GM12875 (cell line): ENCODE measurements at regions not wholly inside any gene's neighbourhood (a gene's known extent, or its start where the extent isn't known, plus 50 kb on each side); places are given as distances from the start of the nearest gene placed in this dataset.

Experiments used
- H3K4me3 ChIP-seq: one replicate; pipeline ENCODE4 v1.5.1; 2011; ENCODE audit warnings: low read depth, low read length, control low read depth
- CTCF ChIP-seq: IDR thresholded peaks from 2 replicates; pipeline ENCODE4 v1.5.1; 2011; ENCODE audit warnings: low read depth, mild to moderate bottlenecking, control low read depth, inconsistent platforms, low read length, moderate library complexity, borderline replicate concordance; ENCODE audit not compliant: insufficient read depth

- TF ChIP-seq CTCF: no peak
Observed at GRCh38 chr1:60963167-60963940, 119.0 kb upstream of the NFIA start.

GRCh38 chr1:60960891-60961461 is 121.4 kb upstream of the NFIA start:
- TF ChIP-seq CTCF: no peak
- no peak overlapping the region for H3K4me3 ChIP-seq

More at GRCh38 chr1:60963167-60963940, 119.0 kb upstream of the NFIA start:
- H3K4me3 ChIP-seq: no peak overlapping the region

GRCh38 chr1:60959701-60960100 is 122.7 kb upstream of the NFIA start:
- no peak overlapping the region for H3K4me3 ChIP-seq
- TF ChIP-seq CTCF: no peak

- no peak for TF ChIP-seq CTCF
- H3K4me3 ChIP-seq: no peak overlapping the region
Observed at GRCh38 chr1:60958001-60958400, 124.4 kb upstream of the NFIA start.

GRCh38 chr1:60956520-60956919 is 125.8 kb upstream of the NFIA start:
- no peak for TF ChIP-seq CTCF
- H3K4me3 ChIP-seq: no peak overlapping the region

- no peak for TF ChIP-seq CTCF
- no peak overlapping the region for H3K4me3 ChIP-seq
Observed at GRCh38 chr1:60952612-60953111, 129.7 kb upstream of the NFIA start.
